SU-DHL-6 (cell line): ENCODE measurements at regions not wholly inside any gene's neighbourhood (a gene's known extent, or its start where the extent isn't known, plus 50 kb on each side); places are given as distances from the start of the nearest gene placed in this dataset.

Experiments used
- H2AFZ ChIP-seq: fragments of 200-600 bp; sonication (generic); 2 replicates; pipeline ENCODE4 v1.6.1; 2014; ENCODE audit warnings: low read depth, mild to moderate bottlenecking, moderate library complexity, mixed read lengths, antibody characterized with exemption, low read length; ENCODE audit not compliant: severe bottlenecking
- H3F3A ChIP-seq: fragments of 200-600 bp; shearing (Covaris generic); 2 replicates; pipeline ENCODE4 v1.6.0; 2016; ENCODE audit warnings: antibody characterized with exemption, mild to moderate bottlenecking; ENCODE audit not compliant: insufficient read depth
- H3K27ac ChIP-seq: fragments of 200-600 bp; sonication (generic); 2 replicates; pipeline ENCODE4 v1.5.1; 2016; ENCODE audit warnings: low read depth, mild to moderate bottlenecking, low read length, moderate library complexity, mixed read lengths
- H3K27me3 ChIP-seq: fragments of 200-600 bp; sonication (generic), shearing (Covaris generic); 2 replicates; pipeline ENCODE4 v1.6.0; 2014; ENCODE audit warnings: mild to moderate bottlenecking, low read length
- H3K36me3 ChIP-seq: fragments of 200-600 bp; sonication (generic); 2 replicates; pipeline ENCODE4 v1.6.1; 2014; ENCODE audit warnings: mild to moderate bottlenecking, low read length, mixed read lengths
- H3K4me2 ChIP-seq: fragments of 300-600, 200-600 bp; shearing (Covaris generic), sonication (generic); 2 replicates; pipeline ENCODE4 v1.6.0; 2014; ENCODE audit warnings: low read length, low read depth, mild to moderate bottlenecking; ENCODE audit not compliant: poor library complexity, severe bottlenecking
- H3K4me3 ChIP-seq: fragments of 200-600 bp; sonication (generic); 2 replicates; pipeline ENCODE4 v1.5.1; 2014; ENCODE audit warnings: antibody characterized with exemption, low read length, mild to moderate bottlenecking, mixed read lengths; ENCODE audit not compliant: insufficient read depth, poor library complexity, severe bottlenecking
- H3K79me2 ChIP-seq: fragments of 200-600 bp; sonication (generic); 2 replicates; pipeline ENCODE4 v1.6.1; 2014; ENCODE audit warnings: mild to moderate bottlenecking, low read length, moderate library complexity; ENCODE audit not compliant: insufficient read depth
- H3K9ac ChIP-seq: fragments of 200-600 bp; sonication (generic); 2 replicates; pipeline ENCODE4 v1.7.0; 2014; ENCODE audit warnings: mild to moderate bottlenecking, low read length
- H3K9me2 ChIP-seq: fragments of 200-600 bp; sonication (generic); replicated peaks from 2 replicates; pipeline ENCODE4 v1.6.1; 2014; ENCODE audit warnings: low read length; ENCODE audit not compliant: insufficient read depth
- H3K9me3 ChIP-seq: fragments of 200-600 bp; sonication (generic); 2 replicates; pipeline ENCODE4 v1.6.1; 2014; ENCODE audit warnings: low read length, mixed read lengths; ENCODE audit not compliant: insufficient read depth
- H4K20me1 ChIP-seq: fragments of 200-600 bp; sonication (generic); 2 replicates; pipeline ENCODE4 v1.6.1; 2014; ENCODE audit warnings: low read depth, mild to moderate bottlenecking, antibody characterized with exemption, low read length, moderate library complexity, mixed read lengths
- CTCF ChIP-seq: fragments of 200-600 bp; sonication (generic); IDR thresholded peaks from one replicate; pipeline ENCODE4 v1.5.1; 2017; ENCODE audit warnings: antibody characterized with exemption, mild to moderate bottlenecking, low read length, moderate library complexity; ENCODE audit not compliant: insufficient read depth, poor library complexity, severe bottlenecking
- EZH2phosphoT487 ChIP-seq: fragments of 200-600 bp; sonication (generic), shearing (Covaris generic); conservative IDR thresholded peaks from 2 replicates; pipeline ENCODE4 v1.6.1; 2018; ENCODE audit warnings: mild to moderate bottlenecking, antibody characterized with exemption, low read length, moderate library complexity, mixed read lengths

- Histone ChIP-seq H3K4me2 (no peak overlapping the region), H3K9me2 (no peaks in the 10 kb centered on the region; the same call in 1 of the 2 replicates), H3K27ac (no peak overlapping the region), H3K9me3 (no peaks in the 10 kb centered on the region), H3K27me3 (no peaks in the 10 kb centered on the region), H3F3A (no peaks in the 10 kb centered on the region), H3K79me2 (no peaks in the 10 kb centered on the region), H3K9ac (no peak overlapping the region), H4K20me1 (no peaks in the 10 kb centered on the region), H2AFZ (no peak overlapping the region), H3K36me3 (no peaks in the 10 kb centered on the region), H3K4me3 (no peak overlapping the region)
- no peak for TF ChIP-seq EZH2phosphoT487
- no peak for TF ChIP-seq CTCF
Measured at GRCh38 chr3:7920211-7920610, 581.4 kb upstream of the LMCD1 start.

- no peak overlapping the region for H3K9ac ChIP-seq
- no peak for TF ChIP-seq CTCF
- TF ChIP-seq EZH2phosphoT487: no peak
- no peaks in the 10 kb centered on the region for H3K79me2 ChIP-seq
- no peak overlapping the region for H3K27ac ChIP-seq
- H2AFZ ChIP-seq: no peak overlapping the region
- no peaks in the 10 kb centered on the region for H4K20me1 ChIP-seq
- no peaks in the 10 kb centered on the region; the same call in 1 of the 2 replicates for H3K9me2 ChIP-seq
- no peaks in the 10 kb centered on the region for H3K9me3 ChIP-seq
- H3K27me3 ChIP-seq: no peaks in the 10 kb centered on the region
- H3K4me2 ChIP-seq: no peak overlapping the region
- H3K36me3 ChIP-seq: no peaks in the 10 kb centered on the region
- no peaks in the 10 kb centered on the region for H3F3A ChIP-seq
- no peak overlapping the region for H3K4me3 ChIP-seq
Measured at GRCh38 chr3:7924228-7924627, 577.4 kb upstream of the LMCD1 start.

GRCh38 chr3:7927015-7927414, 574.6 kb upstream of the LMCD1 start:
- TF ChIP-seq CTCF (no peak), EZH2phosphoT487 (no peak)
- Histone ChIP-seq H3K9me3 (no peaks in the 10 kb centered on the region), H3K27me3 (no peaks in the 10 kb centered on the region), H3K4me3 (no peak overlapping the region), H3F3A (no peaks in the 10 kb centered on the region), H3K9me2 (no peaks in the 10 kb centered on the region; the same call in 1 of the 2 replicates), H3K79me2 (no peaks in the 10 kb centered on the region), H4K20me1 (no peaks in the 10 kb centered on the region), H2AFZ (no peak overlapping the region), H3K9ac (no peak overlapping the region), H3K36me3 (no peaks in the 10 kb centered on the region), H3K27ac (no peak overlapping the region), H3K4me2 (no peak overlapping the region)
